Activated CD8-positive, alpha-beta memory T cell treated with anti-CD3 and anti-CD28 coated beads, Interleukin-2, amount 50 U/mL, for 24 hours (primary cell): ENCODE measurements at regions not wholly inside any gene's neighbourhood (a gene's known extent, or its start where the extent isn't known, plus 50 kb on each side); places are given as distances from the start of the nearest gene placed in this dataset.

Source experiments
- DNase-seq: peaks from one replicate; pipeline ENCODE4 v3.0.0-alpha.2; 2020; ENCODE audit errors: extremely low read depth

DNA sequence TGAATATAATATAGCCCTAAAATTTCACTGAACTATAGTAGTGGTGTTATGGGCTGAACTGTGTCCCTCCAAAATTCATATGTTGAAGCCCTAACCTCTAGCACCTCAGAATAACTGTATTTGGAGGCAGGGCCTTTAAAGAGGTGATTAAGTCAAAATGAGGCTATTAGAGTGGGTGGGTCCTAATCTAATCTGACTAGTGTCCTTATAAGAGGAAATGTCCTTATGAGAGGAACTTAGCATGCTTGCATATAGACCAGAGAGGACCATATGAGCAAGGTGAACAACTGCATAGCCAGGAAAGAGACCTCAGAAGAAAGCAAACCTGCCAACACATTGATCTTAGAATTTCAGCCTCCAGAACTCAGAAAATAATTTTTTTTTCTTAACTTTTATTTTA is 238.4 kb downstream of the ZEB2 start:
- DNase-seq = no peak

DNA sequence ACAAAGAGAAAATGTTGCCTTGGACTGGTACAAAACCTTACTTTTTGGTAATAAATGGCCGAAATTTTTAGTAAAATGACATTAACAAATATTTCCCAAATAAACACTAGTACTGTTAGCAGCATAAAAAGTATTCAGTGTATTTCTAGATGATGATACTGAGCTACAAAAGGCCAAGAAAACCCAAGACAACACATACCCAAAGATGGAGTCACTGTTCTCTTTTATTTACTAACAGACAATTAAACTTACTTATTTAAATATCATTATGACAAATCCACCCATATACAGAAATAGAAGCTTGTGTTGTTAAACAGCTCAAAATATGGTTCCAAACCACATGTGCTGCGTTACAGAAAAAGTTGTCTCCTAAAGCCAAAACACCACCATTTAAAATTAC is 239.9 kb downstream of the ZEB2 start:
- no peak for DNase-seq

DNA sequence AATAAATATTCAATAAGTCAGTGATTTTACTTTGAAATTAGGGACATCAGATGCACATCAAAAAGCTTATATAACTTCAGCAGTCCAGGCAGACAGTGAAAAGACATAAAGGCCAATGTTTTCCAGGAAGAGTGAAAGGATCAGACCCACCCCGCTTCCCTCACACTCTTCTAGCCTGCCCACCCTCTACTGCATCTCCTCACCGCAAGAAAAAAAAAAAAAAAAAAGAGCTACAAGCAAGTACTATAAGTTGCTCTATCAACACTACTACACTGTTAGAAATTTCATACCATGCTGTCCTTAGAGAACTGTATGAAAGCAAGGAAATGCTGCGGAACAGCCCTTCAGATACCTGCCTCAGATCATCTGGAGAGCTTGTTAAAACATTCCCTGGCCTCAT is 240.8 kb downstream of the ZEB2 start:
- DNase-seq = no peak

DNA sequence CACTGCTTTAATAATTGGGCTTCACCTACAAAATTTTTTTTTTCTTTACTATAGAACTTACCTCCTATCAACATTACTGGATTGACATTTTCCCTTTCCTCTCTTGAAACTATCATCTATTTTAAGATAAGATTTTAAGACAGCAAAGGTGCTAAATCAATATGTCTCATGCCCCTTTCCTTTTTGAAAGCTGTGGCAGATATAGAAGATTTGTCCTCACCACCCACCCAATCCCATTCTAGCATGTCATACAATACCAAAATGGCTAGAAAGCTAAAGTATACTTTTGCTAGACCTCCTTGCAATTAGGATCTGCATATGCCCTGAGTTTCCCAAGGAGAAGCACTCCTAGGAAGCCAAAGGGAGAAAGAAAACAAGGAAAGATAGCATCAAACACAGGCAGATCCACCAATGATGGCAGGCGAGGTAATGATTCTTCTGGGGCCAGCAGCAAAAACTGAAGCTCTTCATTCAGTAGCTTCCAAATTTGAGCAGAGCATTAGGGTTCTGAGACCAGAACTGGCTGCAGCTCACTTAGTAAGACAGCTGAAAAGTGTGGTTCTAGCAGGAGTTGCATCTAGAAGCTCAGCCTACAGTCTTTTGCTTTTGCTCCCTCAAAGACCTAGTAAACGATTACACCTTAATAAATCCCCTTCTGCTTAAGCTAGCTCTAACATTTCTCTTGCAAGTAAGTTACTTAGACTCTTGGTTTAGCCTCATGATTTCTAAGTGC is 242.1 kb downstream of the ZEB2 start:
- DNase-seq = no peak

DNA sequence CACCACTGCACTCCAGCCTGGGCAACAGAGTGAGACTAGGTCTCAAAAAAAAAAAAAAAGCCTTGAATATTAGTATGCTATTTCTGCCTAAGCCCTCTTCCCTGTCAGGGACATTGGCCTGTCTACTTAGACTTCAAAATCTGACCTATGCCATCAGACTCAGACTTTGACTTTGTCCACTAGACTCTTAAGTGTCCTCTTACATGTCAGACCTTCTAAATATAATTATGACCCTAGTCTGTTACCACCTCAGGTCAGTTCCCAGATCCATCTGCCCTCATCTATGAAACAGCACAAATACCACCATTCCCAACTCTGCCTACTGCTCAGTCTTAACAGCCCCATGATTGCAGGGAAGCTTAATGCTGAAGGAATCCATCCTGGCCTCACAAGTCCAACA is 244.6 kb downstream of the ZEB2 start:
- no peak for DNase-seq

DNA sequence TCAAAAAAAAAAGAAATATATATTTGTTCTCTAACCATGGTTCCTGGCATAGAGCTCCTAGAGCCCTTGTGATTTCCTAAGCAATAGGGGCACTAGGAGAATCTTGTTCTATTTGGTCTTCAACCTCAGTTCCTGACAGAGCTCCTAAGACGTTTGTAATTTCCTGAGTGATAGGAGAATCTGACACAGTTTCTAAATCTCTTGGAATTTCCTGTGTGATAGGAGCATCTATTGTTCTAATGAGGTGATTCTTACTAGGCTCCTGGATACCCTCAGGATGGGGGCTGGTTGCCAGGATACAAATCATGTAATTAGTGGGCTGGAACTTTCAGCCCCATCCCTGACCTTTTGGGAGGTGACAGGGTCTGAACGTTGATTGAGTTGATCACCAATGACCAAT is 245.8 kb downstream of the ZEB2 start:
- DNase-seq = no peak

DNA sequence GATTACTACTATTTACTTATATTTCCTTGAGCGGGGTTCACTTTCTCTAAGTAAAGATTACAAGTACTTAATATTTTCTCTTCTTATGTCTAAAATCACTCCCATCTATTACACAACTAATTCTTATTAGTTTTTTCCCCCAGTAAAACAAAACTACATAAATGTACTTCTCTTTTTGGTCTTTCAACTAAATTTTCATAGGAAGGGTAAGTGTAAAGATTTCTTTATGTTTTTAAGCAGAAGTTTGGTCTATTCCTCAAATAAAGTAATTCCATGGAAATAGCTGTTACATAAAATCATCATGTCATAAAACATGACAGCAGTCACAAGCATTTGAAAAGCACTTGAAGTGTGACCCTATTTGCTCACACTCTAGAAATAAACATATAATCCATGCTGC is 249.0 kb downstream of the ZEB2 start:
- DNase-seq = no peak

DNA sequence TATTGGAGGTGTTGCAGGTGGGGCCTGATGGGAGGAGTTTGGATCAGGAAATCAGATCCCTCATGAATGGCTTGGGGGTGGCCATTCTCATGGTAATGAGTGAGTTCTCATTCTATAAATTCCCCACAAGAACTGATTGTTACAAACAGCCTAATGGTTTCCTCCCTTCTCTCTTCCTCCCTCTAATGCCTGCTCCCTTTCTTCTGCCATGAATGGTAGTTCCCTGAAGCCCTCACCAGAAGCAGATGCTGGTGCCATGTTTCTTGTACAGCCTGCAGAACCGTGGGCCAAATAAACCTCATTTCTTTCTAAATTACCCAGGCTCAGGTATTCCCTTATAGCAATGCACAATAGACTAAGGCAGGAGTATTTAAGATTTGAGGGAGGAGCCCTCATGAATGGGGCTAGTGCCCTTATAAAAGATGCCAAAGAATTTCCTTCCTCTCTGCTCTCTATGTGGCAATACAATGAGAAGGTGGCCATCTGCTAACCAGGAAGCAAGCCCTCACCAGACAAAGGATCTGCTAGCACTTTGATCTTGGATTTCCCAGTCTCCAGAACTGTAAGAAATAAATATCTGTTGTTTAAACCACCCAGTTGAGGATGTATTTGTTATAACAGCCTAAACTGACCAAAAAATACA is 251.8 kb downstream of the ZEB2 start:
- DNase-seq = no peak

DNA sequence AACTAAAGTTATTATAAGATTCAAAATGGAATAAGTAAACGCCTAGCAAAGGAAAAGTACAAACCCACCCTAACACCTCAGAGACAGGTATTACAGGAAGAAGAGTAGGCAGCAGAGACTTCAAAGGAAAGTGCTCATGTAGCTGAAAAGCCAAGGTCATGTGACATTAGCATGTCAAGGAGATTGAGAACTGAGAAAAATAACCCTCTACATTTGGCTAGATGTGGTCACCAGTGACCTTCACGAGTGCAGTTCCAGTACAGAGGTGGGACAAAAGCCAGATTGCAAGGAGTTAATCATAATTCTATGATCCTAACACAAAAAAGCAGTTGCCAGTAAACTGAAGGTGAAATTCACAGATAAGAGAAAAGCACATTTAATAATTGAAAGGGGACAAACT is 252.7 kb downstream of the ZEB2 start:
- no peak for DNase-seq

DNA sequence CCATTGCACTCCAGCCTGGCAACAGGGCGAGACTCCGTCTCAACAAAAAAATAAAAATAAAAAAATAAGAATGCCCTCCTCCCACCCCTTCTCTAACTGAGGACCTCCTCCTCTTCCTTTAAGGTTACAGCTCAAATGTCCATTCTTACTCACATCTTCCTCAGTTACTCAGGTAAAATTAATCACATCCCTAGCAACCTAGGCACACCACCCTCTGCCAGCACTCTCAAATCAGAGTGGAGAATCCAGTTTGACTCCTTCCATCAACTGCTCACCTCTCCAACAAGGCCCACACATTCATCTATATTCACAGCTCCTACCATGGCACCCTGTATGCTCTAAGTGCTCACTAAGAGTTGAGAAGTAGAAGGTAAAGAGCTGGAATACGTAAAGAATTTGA is 254.3 kb downstream of the ZEB2 start:
- DNase-seq = no peak

DNA sequence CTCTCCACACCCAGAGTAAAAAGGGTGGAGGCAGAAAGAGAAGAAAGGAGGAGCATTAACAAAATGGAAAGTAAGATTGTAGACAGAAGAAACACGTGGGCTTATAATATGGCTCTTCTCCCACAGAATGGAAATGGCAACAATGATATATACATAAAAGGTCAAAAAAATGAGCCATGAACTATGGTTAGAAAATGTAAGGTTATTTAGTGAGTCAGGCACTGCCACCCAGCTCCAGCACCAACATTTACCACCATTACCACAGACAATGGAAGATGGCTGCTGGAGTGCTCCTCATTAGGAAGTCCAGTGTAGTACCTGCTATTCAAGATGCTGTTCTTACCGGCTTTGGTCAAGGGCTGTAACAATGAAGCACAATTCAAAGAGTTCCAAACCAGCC is 258.0 kb downstream of the ZEB2 start:
- DNase-seq = no peak

DNA sequence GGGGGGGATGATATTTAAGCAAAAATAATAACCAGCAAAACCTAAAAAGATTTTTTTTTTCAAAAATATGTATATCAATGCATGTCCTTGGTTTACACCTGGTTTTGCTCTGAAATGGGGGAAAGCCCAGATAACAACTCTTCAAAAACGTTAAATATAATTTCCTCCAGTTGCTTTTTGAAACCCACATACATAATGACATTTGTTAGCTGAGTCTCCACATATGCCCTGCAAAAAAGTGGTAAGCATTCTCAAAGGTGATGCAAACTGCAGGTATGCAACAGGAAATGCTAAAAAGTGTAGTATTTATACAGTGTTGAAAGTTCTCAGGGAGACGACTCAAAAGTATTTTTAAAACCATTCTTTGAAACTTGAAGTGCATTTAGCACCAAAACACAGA is 258.6 kb downstream of the ZEB2 start:
- no peak for DNase-seq

DNA sequence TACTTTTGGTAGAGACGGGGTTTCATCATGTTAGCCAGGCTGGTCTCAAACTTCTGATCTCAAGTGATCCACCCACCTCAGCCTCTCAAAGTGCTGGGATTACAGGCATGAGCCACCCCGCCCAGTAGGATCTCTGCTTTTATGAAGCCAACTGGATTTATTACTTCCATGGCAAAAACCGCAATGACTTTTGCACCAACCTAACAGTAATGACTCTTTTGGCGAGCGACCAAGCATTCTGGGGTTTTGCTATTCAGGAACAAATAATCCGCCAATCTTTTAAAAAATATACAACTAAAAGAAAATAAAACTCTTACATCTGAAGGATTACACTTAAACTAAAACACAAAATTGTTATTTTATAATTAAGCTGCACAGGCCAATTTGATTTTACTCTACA is 260.6 kb downstream of the ZEB2 start:
- DNase-seq = no peak

DNA sequence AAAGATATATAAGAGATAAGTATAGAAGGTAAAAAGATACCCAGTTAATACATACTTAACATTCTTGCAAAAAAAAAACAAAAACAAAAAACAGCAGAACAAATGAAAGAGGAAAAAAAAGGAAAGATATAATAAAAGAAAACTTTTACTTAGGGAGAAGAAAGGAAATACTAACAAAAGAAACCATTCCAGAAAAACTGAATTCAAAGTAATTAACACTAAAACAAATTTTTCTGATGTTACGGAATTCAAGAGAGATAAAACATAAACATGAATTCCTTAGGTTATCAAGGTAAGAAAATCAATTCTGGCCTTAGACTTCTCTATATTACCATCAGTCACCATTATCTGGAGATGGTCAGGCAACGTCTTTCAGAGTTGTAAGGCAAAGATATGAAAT is 261.8 kb downstream of the ZEB2 start:
- no peak for DNase-seq

DNA sequence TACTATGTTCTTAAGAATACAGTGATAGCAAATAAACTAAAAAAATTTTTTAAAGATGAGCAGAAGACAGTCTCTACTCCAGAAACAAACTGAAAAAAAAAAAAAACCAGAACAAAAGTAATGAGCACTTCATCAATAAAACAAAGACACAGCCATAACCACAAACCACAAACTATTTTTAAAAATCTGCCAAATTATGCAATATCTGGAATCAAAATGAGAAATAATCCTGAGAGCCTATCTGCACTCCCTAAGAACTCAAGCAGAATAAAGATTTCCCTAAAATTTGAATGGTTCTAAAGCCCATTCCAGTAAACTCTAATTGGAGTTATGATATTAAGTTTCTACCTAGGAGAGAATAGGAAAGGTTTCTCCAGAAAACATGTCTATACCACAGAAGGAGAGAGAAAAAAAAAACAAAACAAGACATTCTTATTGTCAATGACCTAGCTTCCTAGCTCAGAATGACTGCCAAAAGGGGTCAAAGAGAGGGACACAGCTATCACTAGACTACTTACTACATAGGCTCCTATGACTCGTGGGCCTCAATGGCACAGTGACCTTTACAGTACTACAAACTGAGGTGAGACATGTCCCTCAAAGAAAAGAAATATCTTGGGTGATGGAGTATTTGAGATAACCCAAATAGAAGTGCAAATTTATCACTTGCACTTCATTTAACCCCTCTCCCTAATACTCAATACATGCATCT is 262.8 kb downstream of the ZEB2 start:
- no peak for DNase-seq

DNA sequence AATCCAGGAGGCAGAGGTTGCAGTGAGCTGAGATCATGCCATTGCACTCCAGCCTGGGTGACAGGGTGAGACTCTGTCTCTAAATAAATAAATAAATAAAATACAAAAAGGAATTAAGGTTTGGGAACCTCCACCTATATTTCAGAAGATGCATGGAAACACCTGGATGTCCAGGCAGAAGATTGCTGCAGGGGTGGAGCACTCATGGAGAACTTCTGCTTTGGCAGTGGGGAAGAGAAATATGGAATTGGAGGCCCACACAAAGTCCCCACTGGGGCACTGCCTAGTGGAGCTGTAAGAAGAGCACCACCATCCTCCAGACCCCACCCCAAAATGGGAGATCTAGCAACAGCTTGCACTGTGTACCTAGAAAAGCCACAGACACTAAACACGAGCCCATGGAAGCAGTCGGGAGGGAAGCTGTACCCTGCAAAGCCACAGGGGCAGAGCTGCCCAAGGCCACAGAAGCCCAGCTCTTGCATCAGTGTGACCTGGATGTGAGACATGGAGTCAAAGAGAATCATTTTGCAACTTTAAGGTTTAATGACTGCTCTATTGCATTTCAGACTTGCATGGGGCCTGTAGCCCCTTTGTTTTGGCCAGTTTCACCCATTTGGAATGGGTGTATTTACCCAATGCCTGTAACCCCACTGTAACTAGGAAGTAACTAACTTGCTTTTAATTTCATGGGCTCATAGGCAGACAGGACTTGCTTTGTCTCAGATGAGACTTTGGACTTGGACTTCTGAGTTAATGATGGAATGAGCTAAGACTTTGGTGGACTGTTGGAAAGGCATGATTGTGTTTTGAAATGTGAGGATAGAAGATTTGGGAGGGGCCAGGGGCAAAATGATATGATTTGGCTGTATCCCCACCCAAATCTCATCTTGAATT is 265.3 kb downstream of the ZEB2 start:
- DNase-seq = no peak

DNA sequence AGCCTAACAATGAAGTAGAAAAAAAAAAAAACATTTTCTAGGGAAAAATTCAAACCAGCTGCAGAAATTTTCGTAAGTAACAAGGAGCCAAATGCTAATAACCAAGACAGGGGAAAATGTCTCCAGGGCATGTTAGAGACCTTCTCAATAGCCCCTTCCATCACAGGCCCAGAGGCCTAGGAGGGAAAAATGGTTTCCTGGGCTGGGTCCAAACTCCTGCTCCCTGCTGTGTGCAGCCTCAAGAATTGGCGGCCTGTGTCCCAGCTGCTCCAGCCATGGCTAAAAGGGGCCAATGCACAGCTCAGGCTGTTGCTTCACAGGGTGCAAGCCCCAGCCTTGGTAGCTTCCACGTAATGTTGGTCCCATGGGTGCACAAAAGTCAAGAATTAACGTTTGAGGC is 266.2 kb downstream of the ZEB2 start:
- no peak for DNase-seq

DNA sequence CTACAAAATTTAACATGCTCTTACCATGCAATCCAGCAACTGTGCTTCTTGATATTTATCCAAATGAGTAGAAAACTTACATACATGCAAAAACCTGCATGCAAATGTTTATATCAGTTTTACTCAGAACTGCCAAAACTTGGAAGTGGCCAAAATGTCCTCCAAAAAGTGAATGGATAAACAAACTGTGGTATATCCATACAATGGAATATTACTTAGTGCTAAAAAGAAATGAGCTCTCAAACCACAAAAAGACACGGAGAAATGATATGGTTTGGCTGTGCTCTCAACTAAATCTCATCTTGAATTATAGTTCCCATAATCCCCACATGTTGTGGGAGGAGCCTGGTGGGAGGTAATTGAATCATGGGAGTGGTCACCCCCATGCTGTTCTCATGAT is 267.2 kb downstream of the ZEB2 start:
- no peak for DNase-seq

DNA sequence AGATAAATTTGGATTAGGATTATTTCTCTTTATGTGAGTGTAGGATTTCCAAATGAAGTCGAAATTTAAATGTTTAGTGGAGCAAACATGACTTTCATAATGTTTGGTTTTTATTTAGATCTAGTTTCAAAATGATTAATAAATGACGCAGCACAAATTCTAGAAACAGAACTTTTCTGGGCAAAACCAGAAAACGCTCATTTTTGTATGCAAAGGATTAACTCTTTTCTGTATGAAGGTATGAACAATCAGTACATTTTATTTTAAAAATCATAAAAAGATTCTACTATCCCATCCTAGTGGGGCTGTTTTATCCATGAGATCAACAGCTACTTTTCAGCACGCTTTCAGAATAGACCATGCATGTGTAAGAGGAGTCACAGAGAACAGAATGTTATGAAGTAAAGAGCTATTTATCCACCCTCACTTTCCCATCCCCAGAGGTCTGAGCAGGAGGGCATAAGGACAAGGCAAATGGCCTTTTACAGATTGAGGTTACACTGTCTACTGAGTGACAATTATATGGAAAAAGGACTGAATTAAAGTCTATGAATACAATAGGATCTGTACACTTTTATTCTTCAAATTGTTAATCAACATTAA is 270.8 kb downstream of the ZEB2 start:
- no peak for DNase-seq

DNA sequence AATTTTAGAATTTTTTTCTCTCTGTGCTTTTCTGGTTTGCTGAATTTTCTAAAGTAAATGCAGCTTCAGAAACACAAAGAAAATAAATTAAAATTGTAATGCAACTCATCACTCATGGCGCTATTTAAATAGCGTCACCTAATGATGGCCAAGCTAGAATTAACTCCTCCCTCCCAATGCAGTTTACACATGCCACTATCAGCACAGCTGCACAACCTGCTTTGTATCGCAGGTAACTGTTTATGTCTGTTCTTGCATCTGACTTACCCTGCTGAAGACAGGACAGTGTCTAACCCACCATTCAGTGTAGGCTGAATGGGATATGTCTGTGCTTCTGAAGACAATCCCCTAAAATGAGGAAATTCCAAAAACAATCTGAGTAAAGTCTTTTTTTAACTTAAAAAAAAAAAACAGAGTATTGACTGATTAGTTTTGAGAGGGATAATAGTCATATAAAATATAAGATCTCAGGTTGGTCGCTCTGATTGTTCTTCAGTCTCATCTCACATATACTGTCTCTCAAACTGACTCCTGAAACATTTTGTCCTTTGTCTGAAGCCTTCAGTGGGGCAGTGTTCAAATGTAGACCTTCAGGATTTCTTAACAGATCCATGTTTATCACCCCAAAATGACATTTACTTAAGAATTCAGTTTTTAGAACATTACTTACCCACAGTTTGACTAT is 271.4 kb downstream of the ZEB2 start:
- DNase-seq = no peak

DNA sequence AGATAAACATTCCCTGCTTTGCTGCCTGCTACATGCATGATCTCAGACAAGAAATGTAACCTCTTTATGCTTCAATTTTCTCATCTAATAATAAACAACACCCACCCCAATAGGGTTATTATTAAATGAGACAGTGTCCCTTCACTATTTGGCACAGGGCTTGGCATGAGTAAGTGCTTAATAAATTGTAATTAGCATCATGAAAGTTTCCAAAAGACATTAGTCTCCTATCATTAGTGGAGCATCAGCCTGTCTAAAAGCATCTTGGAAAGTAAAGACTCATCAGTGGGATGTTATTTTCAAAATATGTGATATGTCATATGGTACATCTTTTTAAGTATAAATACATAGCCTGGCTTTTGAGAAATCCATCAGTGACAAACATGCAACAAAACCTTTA is 275.0 kb downstream of the ZEB2 start:
- DNase-seq = no peak
